GM18873 (cell line): ENCODE measurements at regions not wholly inside any gene's neighbourhood (a gene's known extent, or its start where the extent isn't known, plus 50 kb on each side); places are given as distances from the start of the nearest gene placed in this dataset.
"Not testable (repeated sequence)": the region's sequence is repeated elsewhere in the genome, so short reads cannot be mapped to it uniquely, and the experiment has no call there.

Experiments
- ATAC-seq: cut with Tn5 transposase; IDR thresholded peaks from one replicate; pipeline ENCODE4 v1.9.1; 2021; ENCODE audit warnings: mild to moderate bottlenecking, moderate library complexity, moderate number of reproducible peaks; ENCODE audit not compliant: unreplicated experiment, low FRiP score

GRCh38 chr6:140025171-140025570 is 650.7 kb upstream of the CITED2 start:
- no peak for ATAC-seq

- no peak for ATAC-seq
Measured at GRCh38 chr6:140020207-140020791, 645.9 kb upstream of the CITED2 start.

DNA sequence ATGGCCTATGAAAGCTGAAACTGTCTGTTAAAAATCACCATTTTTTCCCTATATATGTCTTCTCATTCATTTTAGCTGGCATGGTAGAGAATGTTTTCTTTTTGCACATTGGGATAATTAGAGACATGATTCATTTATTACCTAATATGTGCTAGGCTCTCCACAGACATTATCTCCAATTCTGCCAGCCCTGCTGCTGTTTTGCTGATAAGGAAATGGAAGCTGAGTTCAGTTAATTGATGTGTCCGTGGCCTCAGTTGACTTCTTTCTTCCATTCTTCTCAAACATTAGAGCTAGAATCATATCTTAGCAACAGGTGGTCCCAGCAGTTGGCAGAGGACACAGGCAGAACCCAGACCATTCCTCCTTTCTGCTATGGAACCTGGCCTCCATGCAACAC is 644.1 kb upstream of the CITED2 start:
- ATAC-seq = no peak

DNA sequence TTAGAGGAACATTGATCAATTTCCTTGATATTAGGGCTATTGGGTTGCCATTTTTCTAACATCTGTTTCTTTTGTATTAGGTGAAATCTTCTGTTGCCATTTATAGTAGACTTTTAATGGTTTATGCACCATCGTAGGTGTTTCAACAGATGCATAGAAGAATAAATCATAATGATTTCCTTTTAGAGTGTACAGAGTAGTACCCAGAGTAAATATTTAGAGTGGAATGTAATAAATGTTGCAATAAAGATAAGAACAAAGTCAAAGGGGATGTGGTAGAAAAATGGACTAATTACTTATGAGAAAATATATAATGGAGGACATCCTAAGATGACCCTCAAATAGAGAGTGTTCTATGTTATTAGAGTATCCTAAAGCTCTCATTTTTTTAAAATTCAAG is 643.0 kb upstream of the CITED2 start:
- ATAC-seq = no peak

GRCh38 chr6:140012150-140012549 is 637.7 kb upstream of the CITED2 start:
- no peak for ATAC-seq

- ATAC-seq = no peak
Measured at GRCh38 chr6:140011537-140011936, 637.1 kb upstream of the CITED2 start.

- ATAC-seq = no peak
Measured at GRCh38 chr6:140009286-140009685, 634.8 kb upstream of the CITED2 start.

DNA sequence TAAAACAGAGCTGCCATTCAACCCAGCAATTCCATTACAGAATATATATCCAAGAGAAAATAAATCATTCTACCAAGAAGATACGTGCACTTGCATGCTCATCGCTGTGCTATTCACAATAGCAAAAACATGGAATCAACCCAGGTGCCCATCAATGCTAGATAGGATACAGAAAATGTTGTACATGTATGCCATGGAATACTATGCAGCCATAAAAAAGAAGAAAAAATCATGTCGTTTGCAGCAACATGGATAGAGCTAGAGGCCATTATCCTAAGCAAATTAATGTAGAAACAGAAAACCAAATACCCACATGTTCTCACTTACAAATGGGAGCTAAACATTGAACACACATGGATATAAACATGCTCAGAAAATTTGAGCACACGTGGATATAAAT is 633.1 kb upstream of the CITED2 start:
- ATAC-seq = no peak

GRCh38 chr6:140003217-140003616 is 628.8 kb upstream of the CITED2 start:
- ATAC-seq = no peak

DNA sequence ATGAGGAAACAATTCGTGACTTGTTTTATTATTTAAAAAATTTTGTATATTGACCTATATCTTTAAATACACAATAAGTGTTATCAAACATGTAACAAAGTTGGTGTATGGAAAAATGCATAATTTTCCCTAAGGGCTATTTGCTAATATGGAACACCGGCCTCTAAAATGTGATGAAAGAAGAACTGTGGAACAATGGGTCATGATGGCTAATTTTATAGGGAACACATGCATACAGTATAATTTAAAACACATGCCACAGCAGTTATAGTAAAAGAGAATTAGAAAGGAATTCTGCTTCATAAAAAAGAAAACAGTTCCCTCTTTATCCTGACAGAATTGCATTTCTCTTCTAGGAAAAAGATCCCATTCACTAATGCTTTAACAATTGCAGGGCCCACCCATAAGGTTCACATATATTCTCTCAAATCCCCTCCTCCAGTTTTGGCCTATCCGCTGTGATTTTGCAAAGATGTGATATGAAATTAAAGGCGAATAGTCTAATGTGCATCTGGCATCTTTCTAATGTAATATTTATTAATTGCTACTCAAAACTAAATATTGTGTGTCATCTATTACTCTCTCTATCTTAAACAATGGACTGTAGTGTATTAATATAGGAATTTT is 628.1 kb upstream of the CITED2 start:
- no peak for ATAC-seq

- ATAC-seq = no peak
Measured at GRCh38 chr6:140001821-140002341, 627.4 kb upstream of the CITED2 start.

DNA sequence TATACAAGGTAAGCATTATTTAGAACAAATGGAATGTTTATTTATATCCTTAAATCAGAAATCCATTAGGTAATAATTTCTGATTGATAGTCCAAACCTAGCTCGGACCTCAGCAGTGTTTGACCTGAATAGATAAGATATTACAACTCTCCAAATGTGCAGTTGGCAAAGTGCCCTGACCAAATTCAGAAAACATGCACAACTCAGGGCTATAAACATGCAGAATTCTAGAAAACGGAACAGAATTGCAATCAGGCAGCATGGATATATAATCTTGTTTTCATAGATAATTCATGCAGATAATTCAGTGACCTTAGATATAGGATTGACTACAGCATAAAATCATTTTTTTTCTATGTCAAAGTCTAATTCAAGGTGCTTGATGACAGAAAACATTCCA is 626.6 kb upstream of the CITED2 start:
- ATAC-seq = no peak

- not testable (repeated sequence) for ATAC-seq
Measured at GRCh38 chr6:139999661-140000060, 625.2 kb upstream of the CITED2 start.

GRCh38 chr6:139998478-139998877 is 624.0 kb upstream of the CITED2 start:
- not testable (repeated sequence) for ATAC-seq

DNA sequence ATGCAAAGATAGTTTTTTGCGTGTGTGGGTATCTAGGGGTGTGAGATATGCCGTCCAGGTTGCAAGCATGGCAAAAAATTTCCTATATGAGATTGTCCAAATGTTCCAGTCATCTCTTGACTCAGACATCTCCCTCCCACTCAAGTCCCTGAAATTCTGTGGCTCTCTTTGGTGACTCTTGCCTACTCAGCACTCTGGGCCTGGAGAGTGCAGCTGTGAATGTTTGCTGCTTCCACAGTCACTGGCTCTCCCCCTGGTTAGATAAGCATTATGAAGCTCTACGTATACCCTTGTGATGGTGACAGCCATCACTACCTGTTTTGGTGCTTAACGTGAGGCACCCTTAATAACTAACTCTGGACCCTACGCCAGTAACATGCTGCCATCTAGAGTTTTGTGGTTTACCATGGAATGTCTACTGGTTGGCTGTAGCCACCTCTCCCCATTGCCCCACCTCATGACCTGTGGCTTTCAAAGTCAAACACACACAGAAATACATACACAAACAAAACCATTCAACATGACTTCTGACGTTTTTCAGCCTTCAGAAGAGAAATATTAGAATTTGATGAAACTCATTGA is 621.9 kb upstream of the CITED2 start:
- peak; percentile 65 for ATAC-seq

- ATAC-seq = no peak
Measured at GRCh38 chr6:139994998-139995397, 620.5 kb upstream of the CITED2 start.

DNA sequence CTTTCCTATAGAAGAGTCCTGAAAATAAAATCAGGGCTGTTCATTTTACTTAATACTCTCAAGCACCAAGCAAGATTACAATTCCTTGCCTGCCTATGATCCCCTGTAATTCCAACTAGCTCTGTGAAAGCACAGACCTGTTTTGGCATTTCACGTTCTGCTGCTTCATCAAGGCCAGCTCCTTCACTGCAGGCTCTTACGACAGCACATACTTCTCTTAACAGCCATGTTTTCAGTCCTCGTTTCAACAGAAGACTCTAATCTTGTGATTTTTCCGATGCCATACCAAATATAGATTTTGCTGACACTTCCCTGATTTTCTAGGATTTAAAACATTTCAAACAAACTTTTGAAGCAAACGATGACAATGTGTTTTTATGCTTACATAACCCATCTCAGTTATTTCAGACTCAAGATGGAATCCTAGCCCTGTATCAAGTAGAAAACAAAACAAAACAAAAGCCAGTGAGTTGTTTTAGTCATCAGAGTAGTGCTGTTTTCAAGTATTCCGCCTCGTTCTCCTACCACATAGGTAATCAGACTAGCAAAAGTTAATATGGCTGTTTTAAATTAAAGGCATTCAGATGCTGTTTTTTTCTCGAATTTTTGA is 616.5 kb upstream of the CITED2 start:
- no peak for ATAC-seq

- no peak for ATAC-seq
Measured at GRCh38 chr6:139990026-139990686, 615.7 kb upstream of the CITED2 start.

DNA sequence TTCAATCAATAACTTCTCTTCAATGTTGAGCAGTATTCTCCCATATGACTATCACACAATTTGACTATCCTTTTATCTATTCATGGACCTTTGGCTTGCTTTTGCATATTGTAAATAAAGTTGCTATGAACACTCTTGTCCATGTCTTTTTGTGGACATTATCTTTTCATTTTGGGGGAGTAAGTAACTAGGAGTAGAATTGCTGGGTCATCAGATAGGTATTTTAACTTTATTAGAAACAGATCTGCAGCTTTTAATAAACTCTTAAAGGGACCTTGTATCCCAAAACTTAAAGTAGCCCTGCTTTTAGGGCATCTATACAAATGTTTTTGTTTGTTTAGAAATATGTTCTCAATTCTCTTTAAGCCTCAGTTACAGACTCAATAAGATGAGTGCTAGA is 614.2 kb upstream of the CITED2 start:
- ATAC-seq = no peak

- no peak for ATAC-seq
Measured at GRCh38 chr6:139987091-139987490, 612.6 kb upstream of the CITED2 start.

- no peak for ATAC-seq
Measured at GRCh38 chr6:139985236-139985815, 610.9 kb upstream of the CITED2 start.
